Dendritic cell treated with granulocyte-macrophage colony-stimulating factor and Interleukin-4, amounts not matched to agents 40 ng/mL and 50 ng/mL, for 4 days (primary cell): ENCODE measurements at regions not wholly inside any gene's neighbourhood (a gene's known extent, or its start where the extent isn't known, plus 50 kb on each side); places are given as distances from the start of the nearest gene placed in this dataset.

ENCODE experiments used
- H3K27ac Mint-ChIP-seq: one replicate; pipeline ENCODE4 v1.8.0; 2022; ENCODE audit warnings: mild to moderate bottlenecking, mixed read lengths
- H3K27me3 Mint-ChIP-seq: one replicate; pipeline ENCODE4 v1.8.0; 2022; ENCODE audit warnings: mild to moderate bottlenecking, mixed read lengths
- H3K36me3 Mint-ChIP-seq: one replicate; pipeline ENCODE4 v1.8.0; 2022; ENCODE audit warnings: low read depth, mixed read lengths
- H3K4me1 Mint-ChIP-seq: one replicate; pipeline ENCODE4 v1.8.0; 2022; ENCODE audit warnings: low read depth, mixed read lengths
- H3K4me3 Mint-ChIP-seq: one replicate; pipeline ENCODE4 v1.8.0; 2022; ENCODE audit warnings: mild to moderate bottlenecking, moderate library complexity, mixed read lengths
- H3K9me3 Mint-ChIP-seq: one replicate; pipeline ENCODE4 v1.8.0; 2022; ENCODE audit warnings: mixed read lengths
- intact Hi-C: fragments of 100-400 bp; cut with micrococcal nuclease; formaldehyde crosslinking; loops from one replicate; pipeline ENCODE4 v1.15.0; 2022

DNA sequence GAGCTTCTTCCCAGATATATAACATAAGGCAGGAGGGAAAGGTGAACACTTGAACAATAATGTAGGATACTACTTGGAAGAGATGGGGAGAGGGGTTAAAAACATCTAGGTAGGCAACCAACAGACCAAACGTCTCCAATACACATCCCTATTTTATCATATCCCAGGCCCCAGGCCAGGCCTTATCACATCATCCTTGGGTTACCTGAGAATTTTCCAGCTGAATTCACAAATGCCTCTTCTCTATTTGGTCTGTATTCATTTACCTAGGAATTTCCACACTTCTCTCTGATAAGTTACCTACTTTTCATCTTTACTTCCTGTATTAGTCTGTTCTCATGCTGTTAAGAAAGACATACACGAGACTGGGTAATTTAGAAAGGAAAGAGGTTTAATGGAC lies 141.9 kb upstream of the C1orf21 start:
- no peak overlapping the region for H3K4me3 Mint-ChIP-seq
- H3K4me1 Mint-ChIP-seq = no peaks in the 10 kb centered on the region
- intact Hi-C loops = no loop called here
- H3K9me3 Mint-ChIP-seq = peaks cover 8% of the 10 kb centered on the region
- H3K27ac Mint-ChIP-seq = no peak overlapping the region
- H3K27me3 Mint-ChIP-seq = no peaks in the 10 kb centered on the region
- no peaks in the 10 kb centered on the region for H3K36me3 Mint-ChIP-seq

DNA sequence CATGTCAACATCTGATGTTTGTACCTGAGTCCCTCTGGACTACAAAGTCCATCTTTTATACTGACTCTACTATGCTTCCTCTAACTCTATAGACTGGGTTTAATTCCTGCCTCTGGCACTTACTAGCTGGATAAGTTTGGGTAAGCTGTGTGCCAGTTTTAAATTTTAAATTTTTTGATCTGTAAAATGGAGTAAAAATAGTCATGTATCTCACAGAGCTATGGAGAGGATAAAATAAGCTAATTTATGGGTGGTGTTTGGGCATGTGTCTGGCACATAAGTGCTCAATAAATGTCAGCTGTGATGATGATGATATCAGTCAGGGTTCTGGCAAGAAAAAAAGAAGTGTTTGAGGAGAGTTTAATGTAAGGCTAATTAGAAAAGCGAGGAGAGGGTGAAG lies 139.2 kb upstream of the C1orf21 start:
- Mint-ChIP-seq H3K27me3 (no peaks in the 10 kb centered on the region), H3K4me1 (no peaks in the 10 kb centered on the region)

DNA sequence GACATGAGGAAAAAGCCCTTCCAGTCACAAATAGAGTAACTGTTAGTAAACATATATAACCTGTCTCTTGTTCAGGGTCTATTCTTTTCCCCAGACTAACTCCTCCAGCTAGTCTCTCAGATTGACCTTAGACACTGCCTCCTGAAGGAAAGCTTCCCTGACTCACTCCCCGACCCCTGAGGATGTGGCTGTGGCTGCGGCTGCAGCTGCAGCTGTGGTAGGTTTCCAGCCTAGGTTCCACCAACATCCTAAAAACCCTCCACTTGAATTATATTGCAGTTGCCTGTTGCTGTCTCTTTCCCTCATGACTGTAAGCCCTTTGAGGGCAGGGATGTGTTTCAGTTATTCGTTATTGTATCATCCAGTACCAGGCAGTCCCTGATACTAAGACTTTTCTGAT lies 132.9 kb upstream of the C1orf21 start:
- no peak overlapping the region for H3K4me3 Mint-ChIP-seq
- no peak overlapping the region for H3K27ac Mint-ChIP-seq
- no peaks in the 10 kb centered on the region for H3K36me3 Mint-ChIP-seq
- intact Hi-C loops = no loop called here
- H3K27me3 Mint-ChIP-seq = no peaks in the 10 kb centered on the region
- no peaks in the 10 kb centered on the region for H3K4me1 Mint-ChIP-seq
- H3K9me3 Mint-ChIP-seq = no peaks in the 10 kb centered on the region

More for the DNA sequence above, 139.2 kb upstream of the C1orf21 start:
- Mint-ChIP-seq H3K9me3 (peaks cover 8% of the 10 kb centered on the region), H3K27ac (no peak overlapping the region), H3K36me3 (no peaks in the 10 kb centered on the region), H3K4me3 (no peak overlapping the region)
- intact Hi-C loops = no loop called here

GRCh38 chr1:184254849-184255248 lies 132.0 kb upstream of the C1orf21 start:
- H3K36me3 Mint-ChIP-seq = no peaks in the 10 kb centered on the region
- intact Hi-C loops = no loop called here
- H3K27ac Mint-ChIP-seq = no peak overlapping the region
- no peaks in the 10 kb centered on the region for H3K9me3 Mint-ChIP-seq
- no peaks in the 10 kb centered on the region for H3K27me3 Mint-ChIP-seq
- no peaks in the 10 kb centered on the region for H3K4me1 Mint-ChIP-seq
- no peak overlapping the region for H3K4me3 Mint-ChIP-seq

DNA sequence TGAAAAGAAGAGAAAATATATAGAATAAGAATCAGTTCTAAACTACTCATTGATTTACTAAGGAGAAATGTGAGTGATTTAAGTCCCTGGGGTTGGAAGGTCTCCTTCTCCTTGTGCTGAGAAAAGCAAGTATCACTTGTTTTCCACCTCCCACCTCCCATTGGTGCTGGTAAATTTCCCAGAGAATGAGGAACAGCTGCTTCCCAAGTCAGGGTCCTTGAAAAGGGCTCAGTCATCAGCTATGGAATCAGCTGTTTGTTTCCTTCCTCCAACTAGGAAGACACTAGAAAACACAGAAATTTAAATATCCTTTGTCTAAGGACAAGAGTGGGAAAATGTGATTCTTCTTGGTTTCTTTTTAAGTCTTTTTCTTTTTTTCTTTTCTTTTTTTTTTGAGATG lies 131.3 kb upstream of the C1orf21 start:
- no peak overlapping the region for H3K27ac Mint-ChIP-seq
- no peaks in the 10 kb centered on the region for H3K9me3 Mint-ChIP-seq
- H3K27me3 Mint-ChIP-seq = no peaks in the 10 kb centered on the region
- H3K4me1 Mint-ChIP-seq = no peaks in the 10 kb centered on the region
- no peak overlapping the region for H3K4me3 Mint-ChIP-seq
- intact Hi-C loops = no loop called here
- no peaks in the 10 kb centered on the region for H3K36me3 Mint-ChIP-seq

DNA sequence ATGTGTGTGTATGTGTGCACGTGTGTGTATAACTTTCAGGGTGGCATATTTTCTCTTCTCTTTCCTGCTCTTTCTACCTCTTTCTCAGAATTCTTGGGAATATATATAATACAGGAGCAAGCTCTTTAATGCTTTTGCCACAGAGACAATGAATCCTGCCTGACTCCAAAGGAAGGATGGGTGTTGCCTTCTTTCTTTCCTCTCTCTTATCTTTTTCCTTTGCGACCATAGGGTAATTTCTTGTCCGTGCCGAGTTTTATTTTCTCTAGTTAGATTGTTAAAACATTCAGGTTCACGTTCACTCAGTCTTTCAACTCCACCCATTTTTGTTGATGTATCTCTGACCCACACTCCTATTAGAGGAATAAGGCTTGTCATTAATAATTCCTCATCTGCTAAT lies 129.0 kb upstream of the C1orf21 start:
- no peak overlapping the region for H3K27ac Mint-ChIP-seq
- H3K36me3 Mint-ChIP-seq = no peaks in the 10 kb centered on the region
- H3K4me1 Mint-ChIP-seq = no peaks in the 10 kb centered on the region
- H3K4me3 Mint-ChIP-seq = no peak overlapping the region
- intact Hi-C loops = no loop called here
- H3K9me3 Mint-ChIP-seq = no peaks in the 10 kb centered on the region
- H3K27me3 Mint-ChIP-seq = no peaks in the 10 kb centered on the region

DNA sequence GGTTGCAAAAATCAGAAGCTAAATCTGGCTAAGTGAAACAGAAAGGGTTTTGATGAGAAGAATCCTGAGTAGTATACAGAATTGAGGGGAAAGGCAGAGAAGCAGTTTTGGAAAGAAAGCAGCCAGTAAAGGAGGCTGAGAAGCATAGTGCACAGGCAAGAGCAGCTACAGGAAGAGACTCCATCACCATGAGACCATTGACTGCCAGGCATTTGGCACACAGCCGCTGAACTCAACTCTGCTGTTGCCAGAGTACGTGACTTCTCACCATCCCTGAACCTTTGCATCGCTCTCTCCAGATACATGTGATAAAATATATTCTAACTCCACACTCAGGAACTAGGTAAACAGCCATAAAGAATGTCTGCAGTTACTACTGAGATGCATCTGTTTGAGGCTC lies 128.3 kb upstream of the C1orf21 start:
- no peaks in the 10 kb centered on the region for H3K27me3 Mint-ChIP-seq
- intact Hi-C loops = no loop called here
- H3K27ac Mint-ChIP-seq = no peak overlapping the region
- H3K36me3 Mint-ChIP-seq = no peaks in the 10 kb centered on the region
- no peaks in the 10 kb centered on the region for H3K9me3 Mint-ChIP-seq
- no peaks in the 10 kb centered on the region for H3K4me1 Mint-ChIP-seq
- H3K4me3 Mint-ChIP-seq = no peak overlapping the region

DNA sequence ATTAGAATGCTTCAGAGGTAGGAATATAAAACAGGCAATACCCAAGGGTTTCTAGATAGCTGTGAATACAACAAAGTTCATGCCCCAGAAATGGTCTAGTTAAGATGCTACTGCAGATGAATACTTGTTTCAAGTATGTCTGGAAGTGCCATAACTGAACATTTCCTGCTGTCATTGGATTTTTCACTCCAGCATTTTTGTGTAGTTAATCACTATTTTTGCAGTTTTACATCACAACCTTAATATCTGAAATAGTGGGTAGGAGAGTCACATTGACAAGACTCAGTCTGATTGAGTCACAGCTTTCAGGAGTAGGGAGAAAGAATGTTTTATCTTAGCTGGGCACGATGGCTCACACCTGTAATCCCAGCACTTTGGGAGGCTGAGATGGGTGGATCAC lies 126.4 kb upstream of the C1orf21 start:
- H3K36me3 Mint-ChIP-seq = no peaks in the 10 kb centered on the region
- no peak overlapping the region for H3K27ac Mint-ChIP-seq
- intact Hi-C loops = no loop called here

DNA sequence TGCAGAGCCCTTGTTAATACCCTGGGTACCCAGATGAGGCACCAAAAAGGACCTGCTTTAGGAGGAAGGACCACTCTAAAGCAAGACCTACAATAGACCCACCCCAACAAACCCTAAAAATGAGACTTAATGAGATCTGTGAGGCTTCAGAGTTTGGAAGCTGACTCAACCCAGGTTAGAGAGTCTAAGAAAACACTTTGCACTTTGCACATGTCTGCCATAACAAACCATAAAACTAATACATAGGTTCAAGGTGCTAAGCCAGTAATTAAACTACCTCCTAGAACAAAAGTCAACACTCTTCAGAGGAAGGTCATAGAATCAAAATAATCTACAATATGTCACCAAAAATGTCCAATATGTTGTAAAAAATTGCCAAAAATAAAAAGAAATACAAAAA lies 124.7 kb upstream of the C1orf21 start:
- Mint-ChIP-seq H3K27ac (no peak overlapping the region), H3K36me3 (no peaks in the 10 kb centered on the region), H3K27me3 (no peaks in the 10 kb centered on the region), H3K9me3 (no peaks in the 10 kb centered on the region), H3K4me3 (no peak overlapping the region), H3K4me1 (no peaks in the 10 kb centered on the region)
- intact Hi-C loops = no loop called here

More for the DNA sequence above, 126.4 kb upstream of the C1orf21 start:
- H3K9me3 Mint-ChIP-seq = no peaks in the 10 kb centered on the region
- no peak overlapping the region for H3K4me3 Mint-ChIP-seq
- H3K4me1 Mint-ChIP-seq = no peaks in the 10 kb centered on the region
- no peaks in the 10 kb centered on the region for H3K27me3 Mint-ChIP-seq

GRCh38 chr1:184267747-184268146 lies 119.1 kb upstream of the C1orf21 start:
- Mint-ChIP-seq H3K9me3 (no peaks in the 10 kb centered on the region), H3K27ac (no peak overlapping the region), H3K27me3 (no peaks in the 10 kb centered on the region), H3K4me3 (no peak overlapping the region), H3K4me1 (no peaks in the 10 kb centered on the region), H3K36me3 (no peaks in the 10 kb centered on the region)
- intact Hi-C loops = no loop called here

DNA sequence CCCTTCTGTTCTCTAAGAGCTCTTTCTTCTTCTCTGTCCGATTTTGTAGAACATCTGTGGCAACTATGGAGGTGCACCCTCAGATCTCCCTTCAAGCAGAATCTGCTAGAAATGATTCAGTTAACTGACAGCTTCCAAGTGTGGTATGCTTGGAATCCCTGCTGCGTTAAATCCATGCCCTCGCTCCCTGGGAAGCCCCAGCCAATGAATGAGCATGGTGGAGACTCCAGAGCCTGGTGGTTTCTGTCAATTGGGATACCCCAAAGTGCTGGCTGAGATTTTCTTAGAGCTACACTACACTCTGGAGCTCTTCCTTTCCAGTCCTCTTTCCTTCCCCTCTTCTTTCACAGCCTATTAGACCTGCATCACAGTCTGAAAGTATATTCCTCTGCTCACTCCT lies 116.3 kb upstream of the C1orf21 start:
- Mint-ChIP-seq H3K27ac (no peak overlapping the region), H3K36me3 (no peaks in the 10 kb centered on the region), H3K4me3 (no peak overlapping the region), H3K4me1 (no peaks in the 10 kb centered on the region), H3K9me3 (no peaks in the 10 kb centered on the region), H3K27me3 (no peaks in the 10 kb centered on the region)
- intact Hi-C loops = no loop called here

GRCh38 chr1:184272175-184272866 lies 114.5 kb upstream of the C1orf21 start:
- Mint-ChIP-seq H3K4me1 (no peaks in the 10 kb centered on the region), H3K27me3 (no peaks in the 10 kb centered on the region), H3K9me3 (no peaks in the 10 kb centered on the region), H3K27ac (no peak overlapping the region), H3K36me3 (no peaks in the 10 kb centered on the region), H3K4me3 (no peak overlapping the region)
- intact Hi-C loops = no loop called here

- intact Hi-C loops = no loop called here
- Mint-ChIP-seq H3K27ac (no peak overlapping the region), H3K4me3 (no peak overlapping the region), H3K9me3 (no peaks in the 10 kb centered on the region), H3K4me1 (no peaks in the 10 kb centered on the region), H3K36me3 (no peaks in the 10 kb centered on the region), H3K27me3 (no peaks in the 10 kb centered on the region)
These were observed 110.4 kb upstream of the C1orf21 start for GRCh38 chr1:184276416-184276815.

DNA sequence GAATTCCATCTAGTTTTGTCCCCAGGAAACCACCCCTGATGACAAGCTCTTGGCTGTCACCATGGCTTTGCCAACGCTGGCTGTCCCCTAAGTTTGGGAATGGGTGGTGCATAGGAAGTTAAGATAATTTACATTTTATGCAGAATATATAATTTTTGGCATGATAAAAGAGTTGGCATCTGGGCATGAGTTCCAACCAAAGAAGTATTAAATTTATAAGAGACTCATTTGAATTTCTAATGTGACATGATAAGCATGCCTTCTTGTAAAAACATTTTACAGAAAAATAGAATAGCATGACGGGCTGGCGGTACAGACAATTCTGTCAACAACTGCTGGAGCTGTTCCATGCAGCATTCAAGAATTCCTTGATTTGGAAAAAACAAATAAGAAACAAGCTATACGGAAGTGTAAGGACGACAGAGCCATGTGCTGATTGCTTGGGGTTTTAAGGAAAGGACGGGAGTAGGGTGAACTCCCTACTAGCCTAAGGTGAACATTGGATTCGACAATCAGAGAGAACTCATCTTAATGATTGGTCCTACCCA lies 106.8 kb upstream of the C1orf21 start:
- intact Hi-C loops = no loop called here

DNA sequence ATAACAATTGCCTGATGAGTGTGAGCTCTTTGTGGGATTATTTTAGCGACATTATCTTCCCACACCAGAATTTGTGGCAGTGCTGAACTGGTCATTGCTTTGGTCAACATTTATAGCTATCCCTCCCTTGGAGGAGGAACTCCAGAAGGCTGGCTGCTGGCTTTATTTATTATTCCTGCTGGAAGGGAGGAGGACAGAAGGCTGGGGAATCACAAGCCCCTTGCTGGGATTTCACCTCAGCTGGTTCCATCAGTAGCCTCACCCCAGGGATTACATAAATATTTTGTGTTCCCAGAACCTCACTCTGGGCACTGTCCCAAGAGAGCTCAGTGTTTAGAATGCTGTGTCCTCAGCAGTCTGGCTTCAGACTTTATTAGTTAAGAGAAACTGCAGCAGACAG lies 102.8 kb upstream of the C1orf21 start:
- Mint-ChIP-seq H3K27ac (no peak overlapping the region), H3K36me3 (no peaks in the 10 kb centered on the region), H3K27me3 (no peaks in the 10 kb centered on the region), H3K9me3 (no peaks in the 10 kb centered on the region), H3K4me3 (no peak overlapping the region), H3K4me1 (no peaks in the 10 kb centered on the region)
- intact Hi-C loops = no loop called here

More for the DNA sequence above, 106.8 kb upstream of the C1orf21 start:
- H3K36me3 Mint-ChIP-seq = no peaks in the 10 kb centered on the region
- H3K27ac Mint-ChIP-seq = no peak overlapping the region
- no peaks in the 10 kb centered on the region for H3K4me1 Mint-ChIP-seq
- no peaks in the 10 kb centered on the region for H3K9me3 Mint-ChIP-seq
- H3K27me3 Mint-ChIP-seq = no peaks in the 10 kb centered on the region
- H3K4me3 Mint-ChIP-seq = no peak overlapping the region
